GM12873 (cell line): ENCODE measurements at regions not wholly inside any gene's neighbourhood (a gene's known extent, or its start where the extent isn't known, plus 50 kb on each side); places are given as distances from the start of the nearest gene placed in this dataset.

Source experiments
- CTCF ChIP-seq: IDR thresholded peaks from 2 replicates; pipeline ENCODE4 v1.5.1; 2012; ENCODE audit warnings: low read depth, mild to moderate bottlenecking, moderate library complexity, low read length, control low read depth; ENCODE audit not compliant: insufficient read depth; ENCODE audit errors: missing control alignments

GRCh38 chr7:18225067-18225466 lies 197.4 kb upstream of the PRPS1L1 start:
- no peak for TF ChIP-seq CTCF

- TF ChIP-seq CTCF: no peak
These were observed 199.0 kb upstream of the PRPS1L1 start for GRCh38 chr7:18226598-18226997.

- TF ChIP-seq CTCF: no peak
These were observed 201.0 kb upstream of the PRPS1L1 start for GRCh38 chr7:18228686-18229085.

- no peak for TF ChIP-seq CTCF
These were observed 202.6 kb upstream of the PRPS1L1 start for GRCh38 chr7:18230271-18230670.

GRCh38 chr7:18231854-18232253 lies 204.2 kb upstream of the PRPS1L1 start:
- no peak for TF ChIP-seq CTCF

- no peak for TF ChIP-seq CTCF
These were observed 206.9 kb upstream of the PRPS1L1 start for GRCh38 chr7:18234519-18234918.

GRCh38 chr7:18235819-18236218 lies 208.2 kb upstream of the PRPS1L1 start:
- TF ChIP-seq CTCF: no peak
